HL-60 (cell line): ENCODE measurements at regions not wholly inside any gene's neighbourhood (a gene's known extent, or its start where the extent isn't known, plus 50 kb on each side); places are given as distances from the start of the nearest gene placed in this dataset.

Experiments used
- DNase-seq, 2 experiments: peaks; one replicate each; pipeline ENCODE4 v3.0.0-alpha.2; 2010 to 2020; ENCODE audit warnings: low read depth in 1 of 2, low spot score in 1 of 2
- H3K27ac ChIP-seq: fragments of 250-450 bp; sonication (Bioruptor Pico); replicated peaks from 2 replicates; pipeline ENCODE4 v1.5.1; 2020; ENCODE audit warnings: mild to moderate bottlenecking, moderate library complexity
- H3K27me3 ChIP-seq: fragments of 250-450 bp; sonication (Bioruptor Pico); 2 replicates; pipeline ENCODE4 v1.5.1; 2021; ENCODE audit warnings: mild to moderate bottlenecking, moderate library complexity; ENCODE audit not compliant: insufficient read depth, poor library complexity, severe bottlenecking
- H3K4me3 ChIP-seq: replicated peaks from 2 replicates; pipeline ENCODE4 v1.5.1; 2011; ENCODE audit warnings: mild to moderate bottlenecking, control low read depth, low read length; ENCODE audit not compliant: insufficient read depth
- GABPA ChIP-seq: IDR thresholded peaks from 2 replicates; pipeline ENCODE4 v1.6.1; 2012; ENCODE audit warnings: low read depth
- POLR2AphosphoS5 ChIP-seq: IDR thresholded peaks from 2 replicates; pipeline ENCODE4 v1.6.1; 2012; ENCODE audit warnings: low read depth
- SPI1 ChIP-seq: IDR thresholded peaks from 2 replicates; pipeline ENCODE4 v1.6.1; 2012; ENCODE audit warnings: low read depth, mild to moderate bottlenecking, borderline replicate concordance
- TF ChIP-seq, protein P1 (sequence below): IDR thresholded peaks from one replicate; pipeline ENCODE4 v1.5.1; 2011; ENCODE audit warnings: low read length, control low read depth, inconsistent platforms; ENCODE audit not compliant: insufficient read depth
- TF ChIP-seq, protein P2 (sequence below): IDR thresholded peaks from 2 replicates; pipeline ENCODE4 v1.6.1; 2012; ENCODE audit warnings: low read depth; ENCODE audit not compliant: insufficient replicate concordance

DNA sequence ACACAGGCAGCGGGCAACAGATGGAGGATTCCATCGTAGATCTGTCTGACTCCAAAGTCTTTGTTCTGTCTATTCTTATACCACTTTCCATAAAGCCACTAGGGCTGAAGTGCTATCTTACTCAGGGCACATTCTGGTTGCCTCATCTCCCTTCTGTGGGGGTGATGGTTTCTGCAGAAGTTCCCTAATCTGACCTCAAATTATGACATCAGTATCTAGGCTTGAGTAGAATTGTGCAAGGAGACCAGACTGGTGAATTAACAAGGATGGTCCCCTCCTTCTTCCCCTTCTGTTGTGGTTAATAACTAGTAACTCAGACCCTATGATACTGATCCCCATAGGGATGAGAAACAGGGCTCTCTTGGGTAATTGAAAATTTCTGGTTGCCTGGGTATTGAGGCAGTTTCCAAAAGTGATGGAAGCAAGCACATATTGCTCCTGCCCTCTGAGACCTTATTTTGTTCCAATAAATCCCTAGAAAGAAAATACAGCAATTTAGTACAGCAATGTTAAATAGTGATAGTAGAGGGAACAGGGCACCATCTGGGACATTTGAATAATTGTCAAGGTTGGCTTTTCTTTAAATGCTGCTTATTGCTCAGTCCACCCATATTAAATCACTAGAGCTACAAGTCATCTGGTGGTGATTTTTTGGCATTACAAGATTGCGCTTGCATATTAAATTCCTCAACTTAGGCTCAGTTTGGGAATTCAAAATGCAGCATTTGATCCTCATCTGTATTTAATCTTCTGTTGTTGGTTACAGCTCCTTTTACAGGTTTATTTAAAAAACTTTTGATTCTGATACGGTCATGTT is 57.3 kb upstream of the AP1S2 start:
- H3K27me3 ChIP-seq = no peaks in the 10 kb centered on the region
- no peak overlapping the region for H3K4me3 ChIP-seq
- peak overlapping the region; percentile 41 for H3K27ac ChIP-seq
- DNase-seq = peak; percentile 94
- peak; percentile 47; the same call in 1 of the 2 replicates for TF ChIP-seq SPI1
- TF ChIP-seq, protein P1, sequence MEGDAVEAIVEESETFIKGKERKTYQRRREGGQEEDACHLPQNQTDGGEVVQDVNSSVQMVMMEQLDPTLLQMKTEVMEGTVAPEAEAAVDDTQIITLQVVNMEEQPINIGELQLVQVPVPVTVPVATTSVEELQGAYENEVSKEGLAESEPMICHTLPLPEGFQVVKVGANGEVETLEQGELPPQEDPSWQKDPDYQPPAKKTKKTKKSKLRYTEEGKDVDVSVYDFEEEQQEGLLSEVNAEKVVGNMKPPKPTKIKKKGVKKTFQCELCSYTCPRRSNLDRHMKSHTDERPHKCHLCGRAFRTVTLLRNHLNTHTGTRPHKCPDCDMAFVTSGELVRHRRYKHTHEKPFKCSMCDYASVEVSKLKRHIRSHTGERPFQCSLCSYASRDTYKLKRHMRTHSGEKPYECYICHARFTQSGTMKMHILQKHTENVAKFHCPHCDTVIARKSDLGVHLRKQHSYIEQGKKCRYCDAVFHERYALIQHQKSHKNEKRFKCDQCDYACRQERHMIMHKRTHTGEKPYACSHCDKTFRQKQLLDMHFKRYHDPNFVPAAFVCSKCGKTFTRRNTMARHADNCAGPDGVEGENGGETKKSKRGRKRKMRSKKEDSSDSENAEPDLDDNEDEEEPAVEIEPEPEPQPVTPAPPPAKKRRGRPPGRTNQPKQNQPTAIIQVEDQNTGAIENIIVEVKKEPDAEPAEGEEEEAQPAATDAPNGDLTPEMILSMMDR = no peak
- peak; percentile 77; the same call in 1 of the 2 replicates for TF ChIP-seq POLR2AphosphoS5

DNA sequence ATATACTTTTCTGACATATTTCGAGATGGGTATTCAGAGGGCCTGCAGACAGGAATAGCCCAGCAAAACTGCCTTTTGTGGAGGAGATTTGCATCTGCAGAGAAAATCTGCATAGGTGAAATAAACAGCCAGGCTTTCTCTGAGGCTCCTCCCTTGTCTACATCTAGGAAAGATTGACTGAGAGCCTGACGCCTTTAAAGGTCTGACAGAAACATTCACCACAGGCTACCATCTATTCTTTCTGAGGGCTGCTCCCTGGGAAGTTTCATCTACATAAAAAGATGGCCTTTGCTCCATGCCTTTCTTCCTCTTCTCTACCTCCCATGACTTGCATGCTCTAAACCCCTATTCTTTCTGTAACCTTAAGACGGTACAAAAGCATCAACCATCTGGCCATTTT is 55.0 kb upstream of the AP1S2 start:
- no peak overlapping the region for H3K27ac ChIP-seq
- no peak for DNase-seq

DNA sequence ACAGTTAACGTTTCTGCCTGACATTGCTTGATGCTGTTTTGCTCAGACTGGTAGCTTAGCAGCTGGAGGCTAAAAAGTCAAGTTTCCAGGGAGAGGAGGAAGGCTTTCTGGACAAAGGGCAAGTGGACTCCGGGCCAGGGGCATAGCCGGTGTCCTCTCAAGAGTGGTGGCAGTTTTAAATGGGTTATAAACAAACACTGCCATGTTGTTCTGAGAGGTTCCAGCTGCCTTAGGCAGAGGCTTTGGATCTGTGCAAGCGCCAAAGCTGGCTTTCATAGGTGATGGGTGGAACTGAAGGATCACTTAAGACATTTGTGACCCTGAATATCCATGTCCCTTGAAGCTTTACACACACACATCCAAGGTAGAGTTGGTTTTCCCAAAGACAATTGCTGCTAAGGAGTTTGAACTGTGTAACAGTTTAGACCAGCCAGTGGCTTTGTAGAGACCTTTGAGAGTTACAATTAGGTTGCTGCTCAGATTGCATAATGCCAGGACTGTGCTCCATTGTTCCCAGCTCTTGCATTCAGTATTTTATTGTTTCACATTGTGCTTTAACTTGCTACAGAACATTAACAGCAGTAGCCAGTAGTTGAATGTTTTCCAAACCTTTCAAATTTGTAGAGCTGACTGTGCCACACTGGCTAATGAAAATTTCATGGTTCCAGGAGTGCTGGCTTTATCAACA is 54.1 kb upstream of the AP1S2 start:
- Histone ChIP-seq H3K27me3 (no peaks in the 10 kb centered on the region), H3K27ac (no peak overlapping the region), H3K4me3 (no peak overlapping the region)
- no peak for TF ChIP-seq GABPA
- TF ChIP-seq, protein P2, sequence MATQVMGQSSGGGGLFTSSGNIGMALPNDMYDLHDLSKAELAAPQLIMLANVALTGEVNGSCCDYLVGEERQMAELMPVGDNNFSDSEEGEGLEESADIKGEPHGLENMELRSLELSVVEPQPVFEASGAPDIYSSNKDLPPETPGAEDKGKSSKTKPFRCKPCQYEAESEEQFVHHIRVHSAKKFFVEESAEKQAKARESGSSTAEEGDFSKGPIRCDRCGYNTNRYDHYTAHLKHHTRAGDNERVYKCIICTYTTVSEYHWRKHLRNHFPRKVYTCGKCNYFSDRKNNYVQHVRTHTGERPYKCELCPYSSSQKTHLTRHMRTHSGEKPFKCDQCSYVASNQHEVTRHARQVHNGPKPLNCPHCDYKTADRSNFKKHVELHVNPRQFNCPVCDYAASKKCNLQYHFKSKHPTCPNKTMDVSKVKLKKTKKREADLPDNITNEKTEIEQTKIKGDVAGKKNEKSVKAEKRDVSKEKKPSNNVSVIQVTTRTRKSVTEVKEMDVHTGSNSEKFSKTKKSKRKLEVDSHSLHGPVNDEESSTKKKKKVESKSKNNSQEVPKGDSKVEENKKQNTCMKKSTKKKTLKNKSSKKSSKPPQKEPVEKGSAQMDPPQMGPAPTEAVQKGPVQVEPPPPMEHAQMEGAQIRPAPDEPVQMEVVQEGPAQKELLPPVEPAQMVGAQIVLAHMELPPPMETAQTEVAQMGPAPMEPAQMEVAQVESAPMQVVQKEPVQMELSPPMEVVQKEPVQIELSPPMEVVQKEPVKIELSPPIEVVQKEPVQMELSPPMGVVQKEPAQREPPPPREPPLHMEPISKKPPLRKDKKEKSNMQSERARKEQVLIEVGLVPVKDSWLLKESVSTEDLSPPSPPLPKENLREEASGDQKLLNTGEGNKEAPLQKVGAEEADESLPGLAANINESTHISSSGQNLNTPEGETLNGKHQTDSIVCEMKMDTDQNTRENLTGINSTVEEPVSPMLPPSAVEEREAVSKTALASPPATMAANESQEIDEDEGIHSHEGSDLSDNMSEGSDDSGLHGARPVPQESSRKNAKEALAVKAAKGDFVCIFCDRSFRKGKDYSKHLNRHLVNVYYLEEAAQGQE = no peak
- DNase-seq = no peak

More for the DNA sequence above, 55.0 kb upstream of the AP1S2 start:
- no peak overlapping the region for H3K4me3 ChIP-seq
- H3K27me3 ChIP-seq = no peaks in the 10 kb centered on the region
- TF ChIP-seq GABPA (no peak), POLR2AphosphoS5 (no peak), SPI1 (no peak)
- TF ChIP-seq, protein P2 = no peak
- TF ChIP-seq, protein P1 = no peak
